HG03457 (cell line): ENCODE measurements at regions not wholly inside any gene's neighbourhood (a gene's known extent, or its start where the extent isn't known, plus 50 kb on each side); places are given as distances from the start of the nearest gene placed in this dataset.
"Not testable (repeated sequence)": the region's sequence is repeated elsewhere in the genome, so short reads cannot be mapped to it uniquely, and the experiment has no call there.

Experiments
- ATAC-seq: cut with Tn5 transposase; IDR thresholded peaks from one replicate; pipeline ENCODE4 v1.9.1; 2021; ENCODE audit warnings: moderate number of reproducible peaks; ENCODE audit not compliant: unreplicated experiment

GRCh38 chr12:9450127-9450567, 157.6 kb downstream of the KLRB1 start:
- ATAC-seq, result not testable (repeated sequence)

- ATAC-seq, result not testable (repeated sequence)
Observed at GRCh38 chr12:9449657-9450126, 158.0 kb downstream of the KLRB1 start.

- ATAC-seq, result no peak
Observed at GRCh38 chr12:9449181-9449580, 158.5 kb downstream of the KLRB1 start.

GRCh38 chr12:9448648-9449047, 159.1 kb downstream of the KLRB1 start:
- ATAC-seq, result not testable (repeated sequence)

GRCh38 chr12:9447791-9448614, 159.7 kb downstream of the KLRB1 start:
- peak; percentile 52 for ATAC-seq

GRCh38 chr12:9446883-9447761, 160.6 kb downstream of the KLRB1 start:
- peak; percentile 18 for ATAC-seq

GRCh38 chr12:9440428-9440827, 167.3 kb downstream of the KLRB1 start:
- not testable (repeated sequence) for ATAC-seq

- not testable (repeated sequence) for ATAC-seq
Observed at GRCh38 chr12:9435682-9436081, 172.0 kb downstream of the KLRB1 start.

- ATAC-seq, result not testable (repeated sequence)
Observed at GRCh38 chr12:9430385-9430784, 177.3 kb downstream of the KLRB1 start.

GRCh38 chr12:9428856-9429255, 178.9 kb downstream of the KLRB1 start:
- not testable (repeated sequence) for ATAC-seq

GRCh38 chr12:9425429-9425828, 182.3 kb downstream of the KLRB1 start:
- ATAC-seq, result not testable (repeated sequence)

GRCh38 chr12:9424175-9424740, 183.5 kb downstream of the KLRB1 start:
- ATAC-seq, result not testable (repeated sequence)

GRCh38 chr12:9422689-9423088, 185.0 kb downstream of the KLRB1 start:
- ATAC-seq, result not testable (repeated sequence)

GRCh38 chr12:9421520-9422086, 186.1 kb downstream of the KLRB1 start:
- not testable (repeated sequence) for ATAC-seq

GRCh38 chr12:9420817-9421519, 186.7 kb downstream of the KLRB1 start:
- ATAC-seq, result not testable (repeated sequence)

GRCh38 chr12:9418669-9419041, 189.1 kb downstream of the KLRB1 start:
- ATAC-seq, result not testable (repeated sequence)

- ATAC-seq, result not testable (repeated sequence)
Observed at GRCh38 chr12:9417947-9418668, 189.6 kb downstream of the KLRB1 start.

GRCh38 chr12:9417341-9417740, 190.4 kb downstream of the KLRB1 start:
- ATAC-seq, result not testable (repeated sequence)

GRCh38 chr12:9416346-9416745, 191.4 kb downstream of the KLRB1 start:
- not testable (repeated sequence) for ATAC-seq
